NCI-H1417 treated with DMSO at 0.1 percent for 48 hours (cell line): ENCODE measurements at regions not wholly inside any gene's neighbourhood (a gene's known extent, or its start where the extent isn't known, plus 50 kb on each side); places are given as distances from the start of the nearest gene placed in this dataset.
"Not testable (repeated sequence)": the region's sequence is repeated elsewhere in the genome, so short reads cannot be mapped to it uniquely, and the experiment has no call there.

ENCODE experiments used
- DNase-seq: peaks from one replicate; lab custom pipeline; 2025; lab: John Stamatoyannopoulos, UW

DNA sequence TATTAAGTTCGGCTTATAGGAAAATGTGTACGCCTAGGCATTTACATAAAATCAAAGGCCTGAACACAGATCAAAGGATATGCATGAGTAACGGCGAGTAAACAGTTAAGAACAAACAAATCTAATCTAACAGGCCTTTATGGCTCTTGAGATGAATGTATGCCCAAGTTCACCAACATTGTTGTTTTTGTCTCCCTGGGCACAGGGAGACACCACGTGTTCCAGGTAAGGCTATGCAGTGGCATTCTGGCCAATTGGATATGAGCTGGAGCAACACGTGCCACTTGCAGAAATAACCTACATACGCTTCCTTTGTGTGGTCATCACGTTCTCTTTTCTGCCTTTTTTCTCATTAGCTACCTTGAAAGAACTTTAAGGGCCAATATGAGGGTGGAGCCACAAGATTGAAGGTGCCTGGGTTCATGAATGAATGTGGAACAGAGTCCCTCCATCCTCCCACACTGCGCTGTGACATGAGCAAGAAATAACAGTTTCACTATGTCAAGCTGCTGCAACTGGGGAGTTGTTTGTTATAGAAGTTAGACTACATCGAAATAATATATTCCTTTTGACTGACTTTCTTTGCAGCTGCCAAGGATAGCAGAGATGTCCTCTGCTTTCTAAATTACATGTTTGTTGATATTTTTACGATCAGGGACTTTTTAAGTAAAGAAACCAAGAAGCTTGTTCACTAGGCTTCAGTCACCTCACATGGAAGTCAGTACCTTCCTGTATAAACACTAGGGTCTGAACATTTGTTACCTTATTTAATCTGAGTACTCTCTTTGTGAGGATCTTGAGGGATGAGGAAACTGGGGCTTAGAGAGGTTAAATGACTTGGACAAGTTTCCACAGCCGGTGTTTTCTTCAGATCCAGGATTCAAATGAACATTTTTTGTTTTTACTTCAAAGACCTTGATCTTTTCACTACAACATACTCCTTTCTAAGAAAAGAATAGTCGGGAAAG, 427.5 kb upstream of the TBL1XR1 start:
- no peak for DNase-seq

- DNase-seq = no peak
These were observed 428.8 kb upstream of the TBL1XR1 start for GRCh38 chr3:177626045-177626444.

GRCh38 chr3:177628095-177628719, 430.9 kb upstream of the TBL1XR1 start:
- DNase-seq = not testable (repeated sequence)

- no peak for DNase-seq
These were observed 432.0 kb upstream of the TBL1XR1 start for GRCh38 chr3:177629276-177629675.

GRCh38 chr3:177633671-177634207, 436.5 kb upstream of the TBL1XR1 start:
- no peak for DNase-seq

DNA sequence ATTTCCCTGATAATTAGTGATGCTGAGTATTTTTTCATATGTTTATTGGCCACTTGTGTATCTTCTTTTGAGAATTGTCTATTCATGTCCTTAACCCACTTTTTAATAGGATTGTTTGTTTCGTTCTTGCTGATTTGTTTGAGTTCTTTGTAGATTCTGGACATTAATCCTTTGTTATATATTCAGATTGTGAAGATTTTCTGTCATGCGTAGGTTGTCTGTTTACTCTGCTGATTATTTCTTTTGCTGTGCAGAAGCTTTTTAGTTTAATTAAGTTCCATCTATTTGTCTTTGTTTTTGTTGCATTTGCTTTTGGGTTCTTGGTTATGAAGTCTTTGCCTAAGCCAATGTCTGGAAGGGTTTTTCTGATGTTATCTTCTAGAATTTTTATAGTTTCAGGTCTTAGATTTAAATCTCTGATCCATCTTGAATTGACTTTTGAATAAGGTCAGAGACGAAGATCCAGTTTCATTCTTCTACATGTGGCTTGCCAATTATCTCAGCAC, 438.4 kb upstream of the TBL1XR1 start:
- DNase-seq = not testable (repeated sequence)

- DNase-seq = no peak
These were observed 443.2 kb upstream of the TBL1XR1 start for GRCh38 chr3:177640319-177640965.

- DNase-seq = no peak
These were observed 443.9 kb upstream of the TBL1XR1 start for GRCh38 chr3:177641206-177641605.

GRCh38 chr3:177642042-177642803, 444.9 kb upstream of the TBL1XR1 start:
- DNase-seq = no peak

GRCh38 chr3:177642804-177643125, 445.5 kb upstream of the TBL1XR1 start:
- no peak for DNase-seq

DNA sequence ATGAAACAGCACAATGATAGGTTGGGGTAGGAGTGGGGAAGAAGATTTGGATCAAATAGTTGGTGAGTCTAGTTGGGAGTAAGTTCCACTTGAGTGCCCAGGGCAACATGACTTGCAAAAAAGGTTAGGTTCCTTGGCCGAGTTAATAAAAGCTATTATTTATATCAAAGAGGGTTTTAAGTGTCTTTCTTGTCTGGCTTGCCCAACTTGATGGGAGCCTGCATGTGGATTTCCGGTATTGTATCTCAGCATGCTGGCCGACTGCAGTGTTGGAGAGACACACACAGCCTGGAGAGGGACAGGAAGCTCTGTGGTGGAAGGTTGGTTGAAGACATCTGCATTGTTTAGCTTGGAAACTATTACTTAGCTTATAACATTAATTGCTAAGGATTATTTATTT, 449.5 kb upstream of the TBL1XR1 start:
- no peak for DNase-seq

DNA sequence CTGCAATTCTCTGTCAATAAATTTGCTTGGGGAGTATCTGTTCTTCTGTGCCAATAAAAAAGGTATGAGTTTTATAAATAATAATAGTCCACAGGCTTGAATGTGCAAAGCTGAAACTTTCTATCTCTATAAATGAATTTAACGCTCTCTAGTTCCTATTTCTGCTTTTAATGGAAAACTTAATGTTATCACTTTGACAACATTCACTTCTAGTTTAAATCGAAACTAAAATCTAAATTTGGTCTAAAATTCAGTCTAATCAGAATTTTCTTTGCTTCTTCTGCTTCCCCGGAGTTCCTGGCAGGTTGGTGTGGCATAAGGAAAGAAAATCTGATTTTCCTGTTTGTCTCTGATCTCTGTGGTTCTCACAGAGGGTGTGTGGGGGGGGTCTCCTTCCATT, 450.1 kb upstream of the TBL1XR1 start:
- DNase-seq = no peak

- no peak for DNase-seq
These were observed 450.6 kb upstream of the TBL1XR1 start for GRCh38 chr3:177647876-177648275.

DNA sequence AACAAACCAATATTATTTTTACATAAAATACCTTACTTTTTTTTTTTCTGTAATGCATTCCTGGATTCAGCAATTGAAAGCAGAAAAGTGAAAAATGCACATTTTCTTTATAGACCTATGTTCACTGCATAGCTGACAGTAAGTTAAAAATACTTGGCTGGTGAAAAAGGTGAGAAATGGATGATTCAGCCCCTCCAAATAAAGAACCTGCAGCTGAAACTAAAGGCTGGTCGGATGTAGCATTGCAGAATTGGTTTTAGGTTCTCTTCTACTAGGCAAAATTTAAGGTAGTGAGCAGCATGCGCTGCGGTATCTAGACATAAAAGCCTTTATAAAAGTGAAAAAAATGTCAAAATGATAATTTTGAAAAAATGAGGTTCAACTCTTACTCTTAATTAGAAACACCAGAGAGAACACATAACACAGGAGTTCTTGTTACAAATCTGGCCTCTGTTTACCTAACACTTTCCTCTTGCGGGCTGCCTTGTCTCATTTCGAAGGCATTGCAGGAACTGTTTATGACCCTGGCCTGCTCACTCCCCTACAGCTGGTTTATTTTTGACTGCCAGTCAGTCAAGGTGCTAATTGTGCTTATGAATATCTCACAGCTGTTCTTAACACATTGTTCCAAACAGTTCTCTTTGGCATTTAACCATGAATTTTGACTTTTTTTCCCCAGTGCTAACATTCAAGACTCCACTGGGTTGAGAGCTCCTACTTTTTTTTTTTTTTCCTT, 455.4 kb upstream of the TBL1XR1 start:
- no peak for DNase-seq

- no peak for DNase-seq
These were observed 460.0 kb upstream of the TBL1XR1 start for GRCh38 chr3:177657243-177657642.

GRCh38 chr3:177658354-177658753, 461.1 kb upstream of the TBL1XR1 start:
- no peak for DNase-seq

GRCh38 chr3:177664380-177665103, 467.3 kb upstream of the TBL1XR1 start:
- not testable (repeated sequence) for DNase-seq

DNA sequence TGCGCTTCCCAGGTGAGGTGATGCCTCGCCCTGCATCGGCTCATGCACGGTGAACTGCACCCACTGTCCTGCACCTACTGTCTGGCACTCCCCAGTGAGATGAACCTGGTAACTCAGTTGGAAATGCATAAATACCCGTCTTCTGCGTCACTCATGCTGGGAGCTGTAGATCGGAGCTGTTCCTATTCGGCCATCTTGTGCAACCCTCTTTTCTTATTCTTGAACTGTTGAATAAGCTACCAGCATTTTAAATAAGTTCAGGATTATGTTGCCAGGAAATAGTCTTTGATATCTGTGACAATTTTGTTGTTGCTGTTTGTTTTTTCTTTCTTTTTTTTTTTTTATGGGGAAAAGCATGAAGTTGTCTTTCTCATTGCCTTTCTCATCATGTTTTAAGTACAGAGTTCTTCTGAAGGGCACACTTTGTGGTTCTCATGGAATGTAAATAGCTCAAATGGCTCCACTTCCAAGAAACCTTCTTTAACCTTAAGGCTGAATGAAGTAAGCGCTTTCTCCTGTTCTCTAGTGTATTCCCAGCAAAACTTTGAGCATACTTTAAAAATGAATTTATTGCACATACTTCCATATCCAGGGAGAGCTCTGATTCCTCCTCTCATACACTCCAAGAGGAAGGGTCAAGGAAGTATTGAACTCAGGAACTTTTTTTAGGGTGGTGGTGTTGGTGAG, 468.0 kb upstream of the TBL1XR1 start:
- no peak for DNase-seq

DNA sequence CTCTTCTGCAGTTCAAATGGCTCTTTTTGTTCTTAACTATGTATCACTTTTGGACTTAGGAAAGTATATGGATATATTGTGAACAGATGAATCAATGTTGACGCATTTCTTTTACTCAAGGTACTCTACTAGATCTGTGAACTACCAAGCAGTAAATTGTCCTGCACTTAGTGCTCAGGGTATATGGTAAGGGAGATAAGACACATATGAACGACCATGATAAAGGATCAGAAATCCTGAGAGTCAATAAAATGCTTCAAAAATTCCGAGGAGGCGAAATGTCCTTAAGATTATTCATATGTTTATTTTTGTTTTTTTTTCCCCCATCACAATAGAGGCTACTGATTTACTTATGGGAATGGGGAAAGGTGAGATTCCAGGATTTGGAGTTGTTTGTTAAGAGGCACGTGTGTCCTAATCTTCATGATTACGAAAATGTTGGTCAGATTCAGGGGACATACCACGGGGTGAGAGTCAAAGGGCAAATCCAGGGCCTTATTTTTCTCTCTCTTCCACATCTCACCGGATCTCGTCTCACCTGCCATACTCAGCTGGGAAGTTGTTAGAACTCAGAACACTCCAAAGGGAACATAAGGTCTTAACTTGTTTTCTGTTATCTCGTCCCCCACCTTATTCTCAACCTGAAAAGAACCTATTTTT, 475.1 kb upstream of the TBL1XR1 start:
- no peak for DNase-seq
